RWPE1 (cell line): ENCODE measurements at regions not wholly inside any gene's neighbourhood (a gene's known extent, or its start where the extent isn't known, plus 50 kb on each side); places are given as distances from the start of the nearest gene placed in this dataset.
"Not testable (repeated sequence)": the region's sequence is repeated elsewhere in the genome, so short reads cannot be mapped to it uniquely, and the experiment has no call there.

ENCODE experiments used
- CTCF ChIA-PET: fragments of 350-600 bp; sonication (Branson Sonifier 250); formaldehyde crosslinking; extraction: SDS; loops from one replicate; lab custom pipeline; 2021; lab: Yijun Ruan, JAX
- POLR2A ChIA-PET: fragments of 400-600 bp; formaldehyde crosslinking; extraction: SDS; loops from one replicate; lab custom pipeline; 2020; ENCODE audit warnings: antibody characterized with exemption; ENCODE audit not compliant: low non-redundant PET; lab: Yijun Ruan, JAX
- DNase-seq: peaks from one replicate; pipeline ENCODE4 v3.0.0; 2012; ENCODE audit warnings: low spot score
- H3K27ac ChIP-seq: fragments of 450-650 bp; 2 replicates; pipeline ENCODE4 v1.5.1; 2017
- CTCF ChIP-seq: fragments of 450-650 bp; conservative IDR thresholded peaks from 2 replicates; pipeline ENCODE4 v1.5.1; 2017; ENCODE audit warnings: low read depth, mild to moderate bottlenecking

- CTCF ChIA-PET = no interaction called here
- no peak for TF ChIP-seq CTCF
- POLR2A ChIA-PET = no interaction called here
- DNase-seq = no peak
- no peak overlapping the region for H3K27ac ChIP-seq
Observed at GRCh38 chr5:44974813-44975212, 166.1 kb downstream of the MRPS30 start.

- TF ChIP-seq CTCF = no peak
- ChIA-PET CTCF (interaction anchor here (1.0 kb wide), 1 partner anchor 29 kb away, joined by 3 read pairs; no protein-coding TSS in a partner anchor), POLR2A (no interaction called here)
- DNase-seq = no peak
- H3K27ac ChIP-seq = no peak overlapping the region
Observed at GRCh38 chr5:44981708-44982107, 173.0 kb downstream of the MRPS30 start.

- CTCF ChIA-PET = no interaction called here
- POLR2A ChIA-PET = no interaction called here
- no peak for TF ChIP-seq CTCF
- no peak for DNase-seq
- no peak overlapping the region for H3K27ac ChIP-seq
Observed at GRCh38 chr5:44983006-44983405, 174.3 kb downstream of the MRPS30 start.

- POLR2A ChIA-PET = no interaction called here
- H3K27ac ChIP-seq = no peak overlapping the region
- DNase-seq = peak; percentile 3
- TF ChIP-seq CTCF = no peak
- CTCF ChIA-PET = no interaction called here
Observed at GRCh38 chr5:44987026-44987425, 178.3 kb downstream of the MRPS30 start.

- CTCF ChIA-PET = no interaction called here
- POLR2A ChIA-PET = no interaction called here
- DNase-seq = no peak
- no peak overlapping the region for H3K27ac ChIP-seq
- TF ChIP-seq CTCF = no peak
Observed at GRCh38 chr5:44991693-44992092, 182.9 kb downstream of the MRPS30 start.

GRCh38 chr5:44993286-44993685, 184.5 kb downstream of the MRPS30 start:
- no peak overlapping the region for H3K27ac ChIP-seq
- ChIA-PET CTCF (interaction anchor here (0.6 to 0.7 kb wide), 2 partner anchors 13 to 683 kb away, joined by 3 read pairs; no protein-coding TSS in a partner anchor), POLR2A (no interaction called here)
- TF ChIP-seq CTCF = no peak
- DNase-seq = no peak

- DNase-seq = no peak
- no peak for TF ChIP-seq CTCF
- ChIA-PET POLR2A (interaction anchor here (0.6 kb wide), 1 partner anchor 22 kb away, joined by 4 read pairs; no protein-coding TSS in a partner anchor), CTCF (interaction anchor here (0.5 kb wide), 1 partner anchor 45 kb away, joined by 4 read pairs; no protein-coding TSS in a partner anchor)
- H3K27ac ChIP-seq = no peak overlapping the region
Observed at GRCh38 chr5:44997506-44997905, 188.8 kb downstream of the MRPS30 start.

- DNase-seq, POLR2A ChIA-PET, H3K27ac ChIP-seq: not testable (repeated sequence)
- CTCF ChIA-PET = interaction anchor here (0.7 kb wide), 1 partner anchor 14 kb away, joined by 3 read pairs; no protein-coding TSS in a partner anchor
Observed at GRCh38 chr5:45007102-45007501, 198.4 kb downstream of the MRPS30 start.
